PC-3 (cell line): ENCODE measurements at regions not wholly inside any gene's neighbourhood (a gene's known extent, or its start where the extent isn't known, plus 50 kb on each side); places are given as distances from the start of the nearest gene placed in this dataset.

ENCODE experiments used
- ATAC-seq: fragments of 200-7000 bp; cut with Tn5 transposase; 2 replicates; pipeline ENCODE4 v1.9.1; 2020; ENCODE audit warnings: mild to moderate bottlenecking, moderate library complexity
- BruUV-seq: library from RNA; stranded (reverse); fragments of 400-500 nt; replicated peaks from 2 replicates; lab custom pipeline; 2021; lab: Mats Ljungman, UMichigan
- CTCF ChIA-PET: fragments of 300-600 bp; sonication (Branson Sonifier 250); formaldehyde crosslinking; loops from one replicate; lab custom pipeline; 2022; ENCODE audit warnings: antibody characterized with exemption; lab: Charles Lee
- POLR2A ChIA-PET: fragments of 300-600 bp; sonication (Branson Sonifier 250); formaldehyde crosslinking; loops from one replicate; lab custom pipeline; 2022; ENCODE audit warnings: antibody characterized with exemption; ENCODE audit not compliant: unreplicated experiment; lab: Charles Lee
- DNase-seq: peaks from one replicate; pipeline ENCODE4 v3.0.0-alpha.2; 2015
- H2AFZ ChIP-seq: fragments of 300-600 bp; sonication (generic); 2 replicates; pipeline ENCODE4 v1.6.0; 2016; ENCODE audit warnings: antibody characterized with exemption, low read length
- H3F3A ChIP-seq: fragments of 300-600 bp; sonication (generic); one replicate; pipeline ENCODE4 v1.6.0; 2017; ENCODE audit warnings: antibody characterized with exemption, low read length, control low read depth, mild to moderate bottlenecking; ENCODE audit not compliant: unreplicated experiment
- H3K27ac ChIP-seq: fragments of 300-600 bp; sonication (generic); 2 replicates; pipeline ENCODE4 v1.5.1; 2016; ENCODE audit warnings: mild to moderate bottlenecking, low read length
- H3K27me3 ChIP-seq: fragments of 300-600 bp; sonication (generic); 2 replicates; pipeline ENCODE4 v1.6.1; 2016; ENCODE audit warnings: low read length, mixed read lengths
- H3K36me3 ChIP-seq: fragments of 300-600 bp; sonication (generic); 2 replicates; pipeline ENCODE4 v1.6.1; 2016; ENCODE audit warnings: low read depth, mixed run types, low read length, mixed read lengths
- H3K4me1 ChIP-seq: fragments of 300-600 bp; sonication (generic); 2 replicates; pipeline ENCODE4 v1.5.1; 2016; ENCODE audit warnings: low read length; ENCODE audit not compliant: insufficient read depth
- H3K4me2 ChIP-seq: fragments of 300-600 bp; sonication (generic); 2 replicates; pipeline ENCODE4 v1.6.0; 2016; ENCODE audit warnings: low read length
- H3K4me3 ChIP-seq: fragments of 300-600 bp; sonication (generic); 2 replicates; pipeline ENCODE4 v1.5.1; 2016; ENCODE audit warnings: mild to moderate bottlenecking, low read length, mixed read lengths
- H3K79me2 ChIP-seq: fragments of 300-600 bp; sonication (generic); 2 replicates; pipeline ENCODE4 v1.6.1; 2017; ENCODE audit warnings: low read length, mixed read lengths
- H3K9ac ChIP-seq: fragments of 300-600 bp; sonication (generic); 2 replicates; pipeline ENCODE4 v1.6.0; 2016; ENCODE audit warnings: mild to moderate bottlenecking, low read length
- H3K9me2 ChIP-seq: fragments of 300-600 bp; sonication (generic); replicated peaks from 2 replicates; pipeline ENCODE4 v1.6.1; 2016; ENCODE audit warnings: mixed run types, low read length, mixed read lengths
- H3K9me3 ChIP-seq: fragments of 300-600 bp; sonication (generic); 2 replicates; pipeline ENCODE4 v1.6.1; 2016; ENCODE audit warnings: low read length, mixed read lengths
- H4K20me1 ChIP-seq: fragments of 300-600 bp; sonication (generic); 2 replicates; pipeline ENCODE4 v1.6.1; 2016; ENCODE audit warnings: low read length, mixed read lengths
- EZH2 ChIP-seq: fragments of 300-600 bp; sonication (generic); IDR thresholded peaks from one replicate; pipeline ENCODE4 v1.6.1; 2017; ENCODE audit warnings: antibody characterized with exemption, mild to moderate bottlenecking, low read length; ENCODE audit not compliant: unreplicated experiment
- EZH2phosphoT487 ChIP-seq: fragments of 300-600 bp; sonication (generic); IDR thresholded peaks from 2 replicates; pipeline ENCODE4 v1.6.1; 2018; ENCODE audit warnings: mild to moderate bottlenecking, antibody characterized with exemption, low read length, borderline replicate concordance
- intact Hi-C: fragments of 100-400 bp; cut with micrococcal nuclease; formaldehyde crosslinking; loops from 2 replicates; pipeline ENCODE4 v1.9.0; 2023
- TF ChIP-seq, protein P1 (sequence below): fragments of 300-600 bp; sonication (generic); conservative IDR thresholded peaks from 2 replicates; pipeline ENCODE4 v1.5.1; 2017; ENCODE audit warnings: antibody characterized with exemption, low read depth, mild to moderate bottlenecking, low read length

DNA sequence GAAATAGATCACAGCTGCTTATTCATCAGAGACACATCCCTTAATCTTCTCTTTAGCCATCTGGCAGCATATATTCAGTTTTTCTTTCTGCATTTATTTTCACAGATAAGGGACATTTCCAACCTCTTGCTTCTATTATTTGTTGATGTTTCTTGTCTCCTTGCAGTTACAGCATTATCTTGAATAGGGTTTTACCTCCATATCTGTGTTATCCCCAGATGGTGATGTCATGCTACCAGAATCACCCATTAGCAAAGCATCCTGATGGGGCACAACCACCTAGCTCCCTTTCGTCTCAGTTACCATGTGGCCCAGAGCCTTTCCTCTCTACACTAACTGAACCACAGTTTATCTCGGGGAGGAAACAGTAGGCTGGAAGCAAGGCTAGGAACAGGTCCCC is 483.9 kb downstream of the FOXO1 start:
- H3K27me3 ChIP-seq: no peaks in the 10 kb centered on the region
- no peak for DNase-seq
- ChIA-PET POLR2A (no interaction called here), CTCF (no interaction called here)
- intact Hi-C loops: no loop called here
- no peak overlapping the region for H3K4me2 ChIP-seq
- no peak for ATAC-seq
- H3K27ac ChIP-seq: no peak overlapping the region
- H3K79me2 ChIP-seq: no peaks in the 10 kb centered on the region
- H3K4me1 ChIP-seq: peaks cover 5% of the 10 kb centered on the region; the same call in 1 of the 2 replicates
- TF ChIP-seq, protein P1, sequence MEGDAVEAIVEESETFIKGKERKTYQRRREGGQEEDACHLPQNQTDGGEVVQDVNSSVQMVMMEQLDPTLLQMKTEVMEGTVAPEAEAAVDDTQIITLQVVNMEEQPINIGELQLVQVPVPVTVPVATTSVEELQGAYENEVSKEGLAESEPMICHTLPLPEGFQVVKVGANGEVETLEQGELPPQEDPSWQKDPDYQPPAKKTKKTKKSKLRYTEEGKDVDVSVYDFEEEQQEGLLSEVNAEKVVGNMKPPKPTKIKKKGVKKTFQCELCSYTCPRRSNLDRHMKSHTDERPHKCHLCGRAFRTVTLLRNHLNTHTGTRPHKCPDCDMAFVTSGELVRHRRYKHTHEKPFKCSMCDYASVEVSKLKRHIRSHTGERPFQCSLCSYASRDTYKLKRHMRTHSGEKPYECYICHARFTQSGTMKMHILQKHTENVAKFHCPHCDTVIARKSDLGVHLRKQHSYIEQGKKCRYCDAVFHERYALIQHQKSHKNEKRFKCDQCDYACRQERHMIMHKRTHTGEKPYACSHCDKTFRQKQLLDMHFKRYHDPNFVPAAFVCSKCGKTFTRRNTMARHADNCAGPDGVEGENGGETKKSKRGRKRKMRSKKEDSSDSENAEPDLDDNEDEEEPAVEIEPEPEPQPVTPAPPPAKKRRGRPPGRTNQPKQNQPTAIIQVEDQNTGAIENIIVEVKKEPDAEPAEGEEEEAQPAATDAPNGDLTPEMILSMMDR: no peak
- TF ChIP-seq EZH2 (no peak), EZH2phosphoT487 (no peak)
- H3K36me3 ChIP-seq: no peaks in the 10 kb centered on the region
- no peaks in the 10 kb centered on the region for H3K9me3 ChIP-seq
- H3K9me2 ChIP-seq: no peaks in the 10 kb centered on the region
- no peak overlapping the region for H3K4me3 ChIP-seq
- H4K20me1 ChIP-seq: no peaks in the 10 kb centered on the region
- no peak overlapping the region for H2AFZ ChIP-seq
- H3F3A ChIP-seq: no peaks in the 10 kb centered on the region
- H3K9ac ChIP-seq: no peak overlapping the region
- no TSS peak for BruUV-seq

DNA sequence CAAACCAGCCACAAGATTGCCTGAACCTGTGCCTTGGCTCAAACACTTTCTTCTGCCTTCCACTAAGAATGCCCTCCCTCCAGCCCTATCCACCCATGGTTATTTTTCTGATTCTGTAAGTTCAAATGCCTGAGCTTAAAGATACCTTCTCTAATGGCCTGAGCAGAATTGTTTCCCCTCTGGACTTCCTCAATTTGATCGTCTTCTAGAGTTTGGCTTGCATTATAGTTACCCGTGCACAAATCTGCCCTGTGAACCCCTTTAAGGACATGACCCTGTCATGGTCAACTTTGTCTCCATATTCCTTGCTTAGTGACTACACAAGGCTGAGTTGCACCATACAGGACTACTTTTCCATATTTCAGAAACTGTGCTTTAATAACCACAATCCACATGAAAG is 481.0 kb downstream of the FOXO1 start:
- Histone ChIP-seq H3K4me2 (no peak overlapping the region), H3K27me3 (no peaks in the 10 kb centered on the region), H3K4me1 (peaks cover 7% of the 10 kb centered on the region; the same call in 1 of the 2 replicates), H3K9ac (no peak overlapping the region), H3K9me3 (no peaks in the 10 kb centered on the region), H3K4me3 (no peak overlapping the region), H4K20me1 (no peaks in the 10 kb centered on the region), H3K79me2 (no peaks in the 10 kb centered on the region), H3K9me2 (no peaks in the 10 kb centered on the region), H2AFZ (no peak overlapping the region), H3F3A (no peaks in the 10 kb centered on the region), H3K27ac (no peak overlapping the region), H3K36me3 (no peaks in the 10 kb centered on the region)
- no peak for DNase-seq
- CTCF ChIA-PET: no interaction called here
- POLR2A ChIA-PET: no interaction called here
- TF ChIP-seq EZH2 (no peak), EZH2phosphoT487 (no peak)
- TF ChIP-seq, protein P1: no peak
- no peak for ATAC-seq
- BruUV-seq: no TSS peak
- intact Hi-C loops: no loop called here

DNA sequence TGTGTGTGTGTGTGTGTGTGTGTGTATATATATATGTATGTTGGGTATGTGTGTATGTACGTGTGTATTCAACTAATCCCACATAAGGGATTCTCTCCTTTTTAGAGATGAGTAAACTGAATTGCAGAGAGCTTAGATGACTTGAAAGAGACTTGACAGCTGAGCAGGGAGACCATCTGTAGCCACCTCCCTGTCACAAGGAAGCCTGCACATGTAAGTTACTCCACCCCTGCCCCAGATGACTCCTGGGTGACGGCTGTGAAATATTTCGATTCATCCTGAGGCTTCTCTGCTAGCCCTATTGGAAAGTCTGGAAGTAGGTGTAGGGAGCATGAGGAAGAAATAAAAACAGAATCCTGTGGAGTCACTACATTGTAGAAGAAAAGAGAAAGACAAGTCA is 480.4 kb downstream of the FOXO1 start:
- H3K36me3 ChIP-seq: no peaks in the 10 kb centered on the region
- ATAC-seq (no peak), DNase-seq (no peak)
- H3K4me3 ChIP-seq: no peak overlapping the region
- no peak overlapping the region for H3K4me2 ChIP-seq
- H3K27ac ChIP-seq: no peak overlapping the region
- ChIA-PET POLR2A (no interaction called here), CTCF (no interaction called here)
- H3K9me3 ChIP-seq: no peaks in the 10 kb centered on the region
- intact Hi-C loops: no loop called here
- H3F3A ChIP-seq: no peaks in the 10 kb centered on the region
- H3K27me3 ChIP-seq: no peaks in the 10 kb centered on the region
- H4K20me1 ChIP-seq: no peaks in the 10 kb centered on the region
- H3K9ac ChIP-seq: no peak overlapping the region
- H3K4me1 ChIP-seq: peaks cover 11% of the 10 kb centered on the region; the same call in 1 of the 2 replicates
- H2AFZ ChIP-seq: no peak overlapping the region
- H3K79me2 ChIP-seq: no peaks in the 10 kb centered on the region
- no peak for TF ChIP-seq EZH2
- TF ChIP-seq, protein P1: no peak
- no peak for TF ChIP-seq EZH2phosphoT487
- BruUV-seq: no TSS peak
- no peaks in the 10 kb centered on the region for H3K9me2 ChIP-seq
